CD4-positive, alpha-beta T cell (primary cell): ENCODE measurements at regions not wholly inside any gene's neighbourhood (a gene's known extent, or its start where the extent isn't known, plus 50 kb on each side); places are given as distances from the start of the nearest gene placed in this dataset.
"Not testable (repeated sequence)": the region's sequence is repeated elsewhere in the genome, so short reads cannot be mapped to it uniquely, and the experiment has no call there.

Experiments
- ATAC-seq: fragments of 200-7000 bp; cut with Tn5 transposase; one replicate; pipeline ENCODE4 v1.10.0; 2022; ENCODE audit warnings: mild to moderate bottlenecking; ENCODE audit not compliant: poor library complexity
- CTCF ChIA-PET: fragments of 350-600 bp; sonication (Branson Sonifier 250); formaldehyde crosslinking; loops from one replicate; lab custom pipeline; 2021; ENCODE audit warnings: antibody characterized with exemption, inconsistent platforms; lab: Charles Lee
- POLR2A ChIA-PET: fragments of 350-600 bp; sonication (Branson Sonifier 250); formaldehyde crosslinking; loops from one replicate; lab custom pipeline; 2021; ENCODE audit warnings: antibody characterized with exemption, inconsistent platforms; lab: Charles Lee
- DNase-seq, 14 experiments: peaks; one replicate each; pipeline ENCODE4 v3.0.0-alpha.2; 2013 to 2020; ENCODE audit warnings: mixed read lengths in 2 of 14
- H3K27ac ChIP-seq, 2 donors: one replicate each; pipeline versions ENCODE4 v1.5.1 to v1.7.0; 2013; ENCODE audit warnings: low read length in 2 of 2, low read depth in 1 of 2, mild to moderate bottlenecking in 1 of 2
- H3K27me3 ChIP-seq, 2 experiments: 1 replicate in 1 of 2; 2 replicates in 1 of 2; pipeline versions ENCODE4 v1.6.1 to v1.7.0; 2013; ENCODE audit warnings: low read length in 2 of 2, control low read depth in 1 of 2, mild to moderate bottlenecking in 1 of 2, moderate library complexity in 1 of 2; ENCODE audit not compliant: insufficient read depth in 2 of 2, control insufficient read depth in 1 of 2
- H3K36me3 ChIP-seq: one replicate; pipeline ENCODE4 v1.6.1; 2013; ENCODE audit warnings: low read length, control low read depth; ENCODE audit not compliant: insufficient read depth
- H3K4me1 ChIP-seq: one replicate; pipeline ENCODE4 v1.6.1; 2013; ENCODE audit warnings: low read length, control low read depth; ENCODE audit not compliant: insufficient read depth
- H3K4me3 ChIP-seq: one replicate; pipeline ENCODE4 v1.5.1; 2013; ENCODE audit warnings: mild to moderate bottlenecking, low read length, moderate library complexity
- H3K9me3 ChIP-seq, 2 experiments: 1 replicate in 1 of 2; 2 replicates in 1 of 2; pipeline versions ENCODE4 v1.6.1 to v1.7.0; 2013; ENCODE audit warnings: low read length in 2 of 2, mild to moderate bottlenecking in 2 of 2, control low read depth in 1 of 2, moderate library complexity in 1 of 2; ENCODE audit not compliant: control insufficient read depth in 1 of 2, insufficient read depth in 1 of 2
- H3K27ac Mint-ChIP-seq: one replicate; pipeline ENCODE4 v1.8.0; 2020; ENCODE audit warnings: mixed read lengths
- H3K27me3 Mint-ChIP-seq: one replicate; pipeline ENCODE4 v1.8.0; 2021; ENCODE audit warnings: mixed read lengths
- H3K36me3 Mint-ChIP-seq: one replicate; pipeline ENCODE4 v1.8.0; 2021; ENCODE audit warnings: low read depth, mixed read lengths
- H3K4me1 Mint-ChIP-seq: one replicate; pipeline ENCODE4 v1.8.0; 2021; ENCODE audit warnings: low read depth, mixed read lengths
- H3K4me3 Mint-ChIP-seq: one replicate; pipeline ENCODE4 v1.8.0; 2020; ENCODE audit warnings: mild to moderate bottlenecking, mixed read lengths
- H3K9me3 Mint-ChIP-seq: one replicate; pipeline ENCODE4 v1.8.0; 2020; ENCODE audit warnings: mixed read lengths
- CTCF ChIP-seq: fragments of 200-600 bp; IDR thresholded peaks from one replicate; pipeline ENCODE4 v1.8.0; 2022; ENCODE audit warnings: antibody characterized with exemption, mild to moderate bottlenecking
- intact Hi-C, 2 experiments: fragments of 100-400 bp; cut with DNase I in 1 of 2; cut with micrococcal nuclease in 1 of 2; formaldehyde crosslinking; loops; one replicate each; pipeline versions ENCODE4 v1.15.1 to v1.9.0; 2023 to 2025; cut with DNase I, micrococcal nuclease

- Mint-ChIP-seq H3K27ac (no peak overlapping the region), H3K36me3 (no peaks in the 10 kb centered on the region), H3K4me3 (no peak overlapping the region), H3K27me3 (no peaks in the 10 kb centered on the region), H3K9me3 (no peaks in the 10 kb centered on the region), H3K4me1 (no peaks in the 10 kb centered on the region)
- Histone ChIP-seq H3K4me3 (no peak overlapping the region), H3K27ac (no peak overlapping the region), H3K4me1 (no peaks in the 10 kb centered on the region), H3K36me3 (no peaks in the 10 kb centered on the region), H3K9me3 (peaks cover 0 to 7% of the 10 kb centered on the region in 2 experiments), H3K27me3 (no peaks in the 10 kb centered on the region)
- no peak for TF ChIP-seq CTCF
- ATAC-seq (no peak), DNase-seq (no peak)
- CTCF ChIA-PET, result no interaction called here
- intact Hi-C loops, result no loop called here
- POLR2A ChIA-PET, result no interaction called here
These were observed 373.5 kb downstream of the TCERG1L start for GRCh38 chr10:130938051-130938450.

DNA sequence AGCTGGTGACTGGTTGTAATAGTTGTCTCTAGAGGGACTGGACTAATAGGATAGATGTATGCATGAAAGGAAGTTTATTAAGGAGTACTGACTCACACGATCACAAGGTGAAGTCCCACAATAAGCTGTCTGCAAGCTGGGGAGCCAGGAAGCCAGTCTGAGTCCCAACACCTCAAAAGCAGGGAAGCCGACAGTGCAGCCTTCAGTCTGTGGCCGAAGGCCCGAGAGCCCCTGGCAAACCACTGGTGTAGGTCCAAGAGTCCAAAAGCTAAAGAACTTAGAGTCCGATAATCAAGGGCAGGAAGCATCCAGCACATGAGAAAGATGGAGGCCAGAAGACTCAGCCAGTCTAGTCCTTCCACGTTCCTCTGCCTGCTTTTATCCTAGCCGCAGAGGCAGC lies 372.6 kb downstream of the TCERG1L start:
- ATAC-seq, H3K27ac ChIP-seq, H3K27me3 Mint-ChIP-seq, H3K9me3 ChIP-seq, H3K4me3 Mint-ChIP-seq, intact Hi-C loops, H3K4me1 Mint-ChIP-seq, H3K36me3 Mint-ChIP-seq, DNase-seq, H3K9me3 Mint-ChIP-seq, H3K27me3 ChIP-seq, CTCF ChIA-PET, H3K27ac Mint-ChIP-seq, H3K36me3 ChIP-seq, POLR2A ChIA-PET, H3K4me1 ChIP-seq, H3K4me3 ChIP-seq: not testable (repeated sequence)

DNA sequence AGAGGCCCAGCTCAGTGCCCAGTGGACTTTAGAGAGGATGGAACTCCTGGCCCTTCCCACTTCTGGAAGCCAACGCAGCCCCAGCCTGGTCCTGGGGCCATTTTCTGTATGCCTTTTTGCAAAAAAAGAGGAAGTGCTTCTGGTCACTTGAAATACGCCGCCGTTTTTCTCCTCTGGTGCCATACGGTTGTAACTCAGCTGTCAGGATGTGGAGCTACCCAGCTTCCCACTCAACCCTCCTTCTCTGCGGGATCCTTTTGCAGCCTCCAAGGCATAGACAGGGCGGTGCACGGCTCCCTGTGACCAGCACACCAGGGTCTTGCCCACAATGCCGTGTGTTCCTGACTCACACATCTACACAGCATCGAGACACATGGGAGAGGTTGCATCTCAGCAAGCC lies 369.6 kb downstream of the TCERG1L start:
- Histone ChIP-seq H3K36me3 (no peaks in the 10 kb centered on the region), H3K4me1 (no peaks in the 10 kb centered on the region), H3K9me3 (no peaks in the 10 kb centered on the region), H3K4me3 (no peak overlapping the region), H3K27me3 (no peaks in the 10 kb centered on the region), H3K27ac (no peak overlapping the region)
- H3K9me3 Mint-ChIP-seq, result no peaks in the 10 kb centered on the region
- intact Hi-C loops, result no loop called here
- ChIA-PET CTCF (no interaction called here), POLR2A (no interaction called here)
- no peaks in the 10 kb centered on the region for H3K4me1 Mint-ChIP-seq
- no peak overlapping the region for H3K27ac Mint-ChIP-seq
- DNase-seq, result no peak
- no peak for TF ChIP-seq CTCF
- no peak overlapping the region for H3K4me3 Mint-ChIP-seq
- H3K36me3 Mint-ChIP-seq, result no peaks in the 10 kb centered on the region
- ATAC-seq, result no peak
- peaks cover 5% of the 10 kb centered on the region for H3K27me3 Mint-ChIP-seq

DNA sequence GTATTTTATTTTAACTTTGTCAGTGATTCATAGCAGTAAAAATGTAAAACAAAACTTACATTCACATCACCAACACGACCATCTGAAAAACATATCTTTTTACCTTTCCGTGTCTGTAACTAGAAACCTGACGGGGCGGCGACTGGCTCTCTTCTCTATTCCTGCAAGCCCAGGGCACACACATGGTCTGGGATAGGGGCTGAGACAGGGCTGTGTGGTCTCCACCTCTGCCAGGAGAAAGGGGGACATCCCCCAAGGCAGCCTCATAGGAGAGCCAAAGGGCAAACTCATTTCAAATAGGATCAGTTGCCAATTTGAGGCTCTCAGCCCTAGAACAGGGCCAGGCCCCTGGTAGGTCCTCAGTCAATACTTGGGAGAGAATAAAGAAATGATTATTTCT lies 359.4 kb downstream of the TCERG1L start:
- Mint-ChIP-seq H3K4me1 (no peaks in the 10 kb centered on the region), H3K36me3 (no peaks in the 10 kb centered on the region), H3K27ac (no peak overlapping the region), H3K9me3 (no peaks in the 10 kb centered on the region), H3K27me3 (peaks cover 4% of the 10 kb centered on the region), H3K4me3 (no peak overlapping the region)
- ChIA-PET CTCF (no interaction called here), POLR2A (no interaction called here)
- intact Hi-C loops, result no loop called here
- H3K27me3 ChIP-seq, result no peaks in the 10 kb centered on the region
- no peak for ATAC-seq
- no peaks in the 10 kb centered on the region for H3K36me3 ChIP-seq
- H3K4me3 ChIP-seq, result no peak overlapping the region
- no peak for TF ChIP-seq CTCF
- no peak overlapping the region for H3K27ac ChIP-seq
- no peaks in the 10 kb centered on the region for H3K4me1 ChIP-seq
- H3K9me3 ChIP-seq, result peaks cover 0 to 12% of the 10 kb centered on the region in 2 experiments
- DNase-seq, result no peak
